ENCODE measurements at regions not wholly inside any gene's neighbourhood (a gene's known extent, or its start where the extent isn't known, plus 50 kb on each side); places are given as distances from the start of the nearest gene placed in this dataset.
"Not testable (repeated sequence)": the region's sequence is repeated elsewhere in the genome, so short reads cannot be mapped to it uniquely, and the experiment has no call there.

DNA sequence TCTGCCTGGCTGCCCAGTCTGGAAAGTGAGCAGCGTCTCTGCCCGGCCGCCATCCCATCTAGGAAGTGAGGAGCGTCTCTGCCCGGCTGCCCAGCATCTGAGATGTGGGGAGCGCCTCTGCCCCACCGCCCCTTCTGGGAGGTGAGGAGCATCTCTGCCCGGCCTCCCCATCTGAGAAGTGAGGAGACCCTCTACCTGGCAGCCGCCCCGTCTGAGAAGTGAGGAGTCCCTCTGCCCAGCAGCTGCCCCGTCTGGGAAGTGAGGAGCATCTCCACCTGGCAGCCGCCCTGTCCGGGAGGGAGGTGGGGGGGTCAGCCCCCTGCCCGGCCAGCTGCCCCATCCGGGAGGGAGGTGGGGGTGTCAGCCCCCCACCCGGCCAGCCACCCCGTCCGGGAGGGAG is 644.2 kb upstream of the PRMT6 start:
- not testable (repeated sequence) for ATAC-seq, DNase-seq

DNA sequence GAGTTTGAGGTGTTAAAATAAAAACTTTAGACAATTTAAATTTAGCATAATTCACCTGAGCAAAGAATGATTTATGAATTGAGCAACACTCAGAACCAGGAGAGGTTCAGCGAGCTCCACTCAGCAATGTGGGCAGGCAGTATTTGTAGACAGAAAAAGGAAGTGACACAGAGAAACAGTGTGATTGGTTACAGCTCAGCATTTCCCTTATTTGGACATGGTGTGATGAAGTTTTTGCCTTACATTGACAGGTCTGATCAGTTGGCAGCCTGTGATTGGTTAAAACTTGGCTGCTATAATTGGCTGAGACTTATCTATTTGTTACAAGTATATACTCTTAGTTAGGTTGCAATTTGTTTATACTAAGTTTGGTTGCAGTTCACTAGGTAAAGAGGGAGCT is 621.2 kb upstream of the PRMT6 start:
- DNase-seq (no peak), ATAC-seq (no peak)

DNA sequence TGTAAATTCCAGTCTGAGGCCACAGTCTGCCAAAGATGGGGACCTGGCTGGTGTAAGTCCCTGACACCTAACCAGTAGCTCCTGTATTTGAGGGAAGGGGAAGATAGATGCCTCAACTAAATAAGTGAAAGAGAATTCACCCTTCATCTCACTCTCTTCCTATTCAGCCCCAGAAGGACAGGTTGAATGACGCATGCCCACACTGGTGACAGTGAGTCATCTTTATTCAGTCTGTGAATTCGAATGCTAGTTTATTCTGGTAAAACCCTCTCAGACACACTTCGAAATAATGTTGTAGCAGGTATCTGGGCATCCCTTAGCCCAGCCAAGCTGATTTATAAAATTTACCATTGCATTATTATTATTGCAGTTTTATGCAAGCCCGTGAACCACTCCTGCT is 617.0 kb upstream of the PRMT6 start:
- DNase-seq (no peak), ATAC-seq (no peak)

DNA sequence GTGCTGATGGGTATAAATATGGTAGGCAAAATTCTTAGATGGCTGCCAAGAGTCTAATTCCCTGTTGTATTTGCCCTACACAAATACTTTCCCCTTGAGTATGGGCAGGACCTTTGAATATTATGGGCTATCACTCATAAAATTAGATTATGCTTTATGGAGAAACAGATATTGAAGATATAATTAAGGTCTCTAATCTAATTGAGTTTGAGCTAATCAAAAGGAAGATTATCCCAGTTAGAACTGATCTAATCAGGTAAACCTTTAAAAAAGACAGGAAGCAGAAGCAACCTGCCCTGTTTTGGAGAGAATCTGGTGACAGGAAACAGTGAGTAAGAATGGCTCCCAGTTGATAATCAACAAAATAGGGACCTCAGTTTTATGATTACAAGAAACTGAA is 609.0 kb upstream of the PRMT6 start:
- no peak for DNase-seq
- ATAC-seq = no peak

DNA sequence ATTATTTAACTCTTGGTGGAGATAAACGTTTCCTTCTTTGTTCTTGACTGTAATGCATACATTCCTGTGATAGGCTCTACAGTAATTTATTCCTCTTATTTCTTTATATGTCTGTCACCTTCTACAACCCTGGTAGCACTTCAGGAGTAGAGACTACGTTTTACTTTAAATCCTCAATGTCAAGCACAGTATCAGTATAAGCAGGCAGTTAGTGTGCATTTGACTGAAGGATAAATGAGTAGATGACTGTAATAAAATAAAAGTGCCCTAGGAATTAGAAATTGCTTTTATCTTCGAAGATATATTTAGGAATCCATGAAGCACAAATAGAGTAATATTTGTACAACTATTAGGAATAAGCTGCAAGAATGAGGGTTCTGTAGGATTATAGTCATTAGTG is 599.6 kb upstream of the PRMT6 start:
- ATAC-seq (no peak), DNase-seq (no peak)

DNA sequence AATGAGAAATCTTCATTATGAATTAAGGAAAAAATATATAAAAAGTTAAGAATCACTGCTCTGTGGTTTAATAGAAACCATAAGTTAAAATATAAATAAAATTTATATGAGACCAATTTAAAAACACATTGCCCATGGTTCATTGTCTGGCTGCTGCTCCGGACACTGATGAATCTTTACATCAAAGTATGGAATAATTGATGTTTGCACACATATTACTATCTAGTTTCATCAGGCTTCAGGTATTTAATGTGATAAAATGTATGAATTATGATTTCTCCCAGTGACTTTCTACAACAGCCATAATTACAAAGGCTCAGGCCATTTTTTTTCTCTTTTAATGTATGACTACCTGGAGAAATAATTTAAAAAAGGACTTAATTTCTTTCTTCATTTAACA is 599.1 kb upstream of the PRMT6 start:
- DNase-seq (no peak), ATAC-seq (no peak)

DNA sequence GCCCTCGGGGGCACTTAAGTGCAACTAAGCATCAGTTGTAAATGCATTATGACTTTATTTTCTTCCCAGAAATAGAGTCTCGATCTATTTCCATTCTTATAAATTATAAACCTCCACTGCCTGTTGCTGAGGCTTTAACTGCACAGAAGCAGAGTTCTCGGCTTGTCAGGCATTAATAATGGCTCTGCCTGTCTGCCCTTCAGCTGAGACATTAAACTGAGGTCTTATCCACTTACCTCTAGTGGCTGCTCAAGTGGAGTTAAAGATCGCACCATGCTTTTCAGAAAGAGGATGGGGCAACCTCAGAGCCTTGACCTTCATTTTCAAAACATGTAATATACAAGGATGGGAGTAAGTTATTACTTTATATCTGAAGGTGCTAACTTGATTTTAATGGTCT is 597.6 kb upstream of the PRMT6 start:
- DNase-seq = no peak
- ATAC-seq = no peak

DNA sequence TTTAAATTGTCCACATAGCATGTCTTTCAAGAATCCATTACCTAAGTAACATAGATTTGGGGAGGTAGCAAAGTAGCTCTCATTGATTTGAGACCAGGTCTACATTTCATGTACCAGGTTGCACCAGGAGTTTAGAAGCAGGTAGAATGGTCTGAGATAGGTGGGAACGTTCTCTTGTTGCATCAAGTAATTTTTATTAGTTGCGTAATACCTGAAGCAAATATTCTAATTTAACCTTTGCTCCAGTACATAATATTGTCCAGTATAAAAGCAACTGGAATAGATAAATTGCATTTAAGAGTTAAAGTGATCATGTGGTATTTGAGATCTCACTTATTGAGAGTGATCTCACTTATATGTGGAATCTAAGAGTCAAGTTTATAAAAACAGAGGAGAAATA is 597.1 kb upstream of the PRMT6 start:
- DNase-seq (no peak), ATAC-seq (no peak)

DNA sequence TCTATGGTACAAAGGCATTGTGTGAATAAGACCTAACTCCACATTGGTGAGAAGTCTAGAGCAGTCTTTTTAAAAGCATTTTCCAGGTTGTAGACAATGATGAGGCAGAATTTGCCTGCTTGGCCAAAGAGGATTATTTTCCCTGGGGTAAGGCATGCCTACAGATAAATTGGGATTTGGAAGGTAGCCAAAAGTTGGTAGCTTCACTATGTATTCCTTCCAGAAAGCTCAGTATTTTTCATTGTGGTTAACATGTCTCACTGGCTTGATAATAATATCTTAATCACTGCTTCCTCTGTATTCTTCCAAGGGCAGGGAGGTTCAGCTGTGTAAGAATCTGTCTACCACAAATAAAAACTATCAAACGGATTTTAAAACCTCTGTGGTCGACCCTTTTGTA is 590.8 kb upstream of the PRMT6 start:
- ATAC-seq (no peak), DNase-seq (no peak)

DNA sequence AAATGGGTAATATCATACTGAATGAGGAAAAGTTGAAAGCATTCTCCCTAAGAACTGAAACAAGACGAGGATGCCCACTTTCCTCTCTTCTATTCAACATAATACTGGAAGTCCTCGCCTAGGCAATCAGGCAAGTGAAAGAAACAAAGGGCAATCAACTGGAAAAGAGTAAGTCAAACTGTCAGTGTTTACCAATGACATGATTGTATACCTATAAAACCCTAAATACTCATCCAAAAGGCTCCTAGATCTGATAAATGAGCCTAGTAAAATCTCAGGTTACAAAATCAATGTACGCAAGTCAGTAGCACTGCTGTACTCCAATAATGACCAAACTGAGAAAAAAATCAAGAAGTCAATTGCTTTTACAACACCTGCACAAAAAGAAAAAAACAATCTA is 575.8 kb upstream of the PRMT6 start:
- ATAC-seq (no peak), DNase-seq (no peak)

DNA sequence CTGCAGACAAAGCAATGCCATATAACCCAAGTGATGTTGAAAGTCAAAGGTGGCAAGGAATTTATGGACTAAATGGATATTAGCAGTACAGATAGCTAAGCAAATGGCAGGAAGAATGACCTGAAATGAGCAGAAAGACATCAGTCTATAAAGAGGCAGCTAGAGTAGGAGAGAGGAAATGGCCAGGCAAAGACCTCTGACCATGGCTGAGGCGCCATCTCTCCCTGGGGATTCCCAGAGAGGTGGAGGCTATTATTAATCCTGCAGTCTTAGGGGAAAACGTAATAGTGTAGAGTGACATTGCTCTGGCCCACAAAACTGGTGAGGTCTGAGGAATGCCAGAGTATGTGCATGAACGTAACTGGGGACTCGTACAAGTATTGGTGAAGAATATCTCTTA is 563.6 kb upstream of the PRMT6 start:
- DNase-seq (no peak), ATAC-seq (no peak)

DNA sequence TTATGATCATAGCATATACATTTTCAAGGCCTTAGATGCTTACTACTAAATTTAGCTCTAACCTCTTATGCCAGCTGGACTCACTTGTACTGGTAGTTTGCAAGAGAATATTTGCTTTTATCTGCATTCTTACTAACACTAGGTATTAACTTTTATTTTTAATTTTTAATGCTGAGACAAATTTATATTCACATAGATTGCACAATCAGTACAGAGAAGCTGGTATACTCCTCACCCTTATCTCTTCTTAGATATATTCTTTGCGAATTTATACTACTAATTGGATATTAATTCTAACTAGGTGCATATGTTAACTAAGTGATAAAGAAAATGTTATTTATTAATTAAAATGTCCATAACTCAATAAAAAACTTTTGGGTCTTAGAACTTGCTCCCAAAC is 561.8 kb upstream of the PRMT6 start:
- DNase-seq (no peak), ATAC-seq (no peak)

DNA sequence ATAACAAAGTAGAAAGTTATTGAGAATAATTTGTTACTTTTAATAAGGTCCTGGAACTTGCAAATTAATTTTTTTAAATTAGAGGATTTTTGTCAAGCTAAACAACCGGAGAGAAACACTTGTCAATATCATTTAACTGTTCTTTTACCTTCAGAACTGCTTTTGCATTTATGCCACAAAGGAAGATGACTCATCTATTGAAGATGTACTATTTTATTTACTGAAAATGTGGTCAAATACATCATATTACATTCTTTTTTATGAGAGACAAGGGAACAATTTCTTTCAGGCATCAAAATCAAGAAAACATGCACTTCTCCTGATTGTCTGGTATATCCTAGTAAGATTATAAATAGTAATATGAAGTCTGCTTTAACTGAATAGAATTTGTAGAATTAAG is 558.2 kb upstream of the PRMT6 start:
- ATAC-seq (no peak), DNase-seq (no peak)

DNA sequence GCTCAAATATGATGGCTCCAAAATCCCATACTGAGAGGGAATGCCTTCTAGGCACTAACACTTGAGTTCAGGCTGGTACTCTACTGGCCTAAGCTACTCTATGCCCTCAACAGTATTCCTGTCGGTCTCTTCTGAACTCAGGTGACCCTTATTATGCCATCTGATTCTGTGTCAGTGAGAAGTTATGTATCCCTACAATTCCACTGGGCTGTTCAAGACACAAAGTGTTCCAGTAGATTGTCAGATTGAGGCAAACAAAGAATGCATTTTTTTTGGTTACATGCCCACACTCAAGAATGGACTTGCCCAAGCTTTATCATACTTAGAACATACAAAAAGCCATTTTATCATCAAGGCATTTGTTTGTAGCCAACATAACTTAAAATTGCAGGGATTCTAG is 553.8 kb upstream of the PRMT6 start:
- DNase-seq = no peak
- ATAC-seq = no peak

DNA sequence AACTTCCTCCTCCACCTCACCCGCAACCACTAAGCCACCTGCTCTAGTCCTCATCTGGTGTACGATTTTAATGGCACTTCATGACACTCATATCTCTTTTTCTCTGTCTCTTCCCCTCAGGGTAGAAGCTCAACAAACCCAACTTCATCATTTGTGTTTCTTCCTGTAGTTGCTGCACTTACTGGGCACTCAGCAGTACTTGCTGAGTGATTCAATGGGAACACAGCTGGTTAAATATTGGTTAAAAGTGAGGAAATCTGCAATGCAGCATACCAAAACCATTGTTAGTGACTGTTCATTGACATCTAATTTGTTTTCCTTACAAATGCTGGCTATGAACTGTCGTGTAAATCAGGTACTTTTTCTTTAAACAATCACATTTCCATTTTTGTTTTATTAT is 541.1 kb upstream of the PRMT6 start:
- DNase-seq (no peak), ATAC-seq (no peak)

DNA sequence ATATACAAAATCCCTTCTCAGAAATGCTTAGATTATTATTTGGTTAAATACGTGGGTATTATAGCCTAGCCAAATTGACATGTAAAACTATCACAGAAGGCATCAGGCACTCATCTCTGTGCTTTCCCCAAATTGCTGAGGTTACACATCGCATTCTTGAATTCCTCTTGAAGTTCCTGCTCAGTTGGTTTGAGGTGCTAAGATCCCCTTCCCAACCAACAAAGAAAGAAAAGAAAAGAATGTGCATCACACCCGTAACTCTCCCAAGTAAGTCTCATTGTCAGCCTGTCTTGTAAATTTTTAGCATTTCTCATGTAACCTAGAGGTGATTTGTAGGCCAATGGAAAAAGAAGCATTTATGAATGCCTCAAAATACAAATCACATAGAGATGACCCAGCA is 539.2 kb upstream of the PRMT6 start:
- DNase-seq = no peak
- no peak for ATAC-seq

DNA sequence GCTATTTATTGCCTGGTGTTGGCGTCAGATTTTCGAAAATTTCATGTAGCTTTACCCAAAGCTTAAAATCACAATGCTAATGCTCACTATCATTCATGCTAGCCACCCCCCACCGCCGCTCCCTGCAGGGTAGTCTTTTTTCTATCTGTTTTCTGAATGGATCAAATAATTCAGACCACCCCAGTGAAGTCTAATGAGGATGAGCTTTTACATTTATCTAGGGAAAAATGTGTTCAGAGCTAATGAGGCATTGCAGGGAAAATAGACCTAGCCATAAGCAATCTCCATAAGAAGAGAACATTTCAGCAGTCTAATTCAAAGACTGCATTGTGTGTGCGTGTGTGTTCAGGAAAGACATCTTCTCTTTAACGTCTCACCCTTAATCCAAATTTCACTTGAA is 533.0 kb upstream of the PRMT6 start:
- no peak for ATAC-seq
- no peak for DNase-seq

DNA sequence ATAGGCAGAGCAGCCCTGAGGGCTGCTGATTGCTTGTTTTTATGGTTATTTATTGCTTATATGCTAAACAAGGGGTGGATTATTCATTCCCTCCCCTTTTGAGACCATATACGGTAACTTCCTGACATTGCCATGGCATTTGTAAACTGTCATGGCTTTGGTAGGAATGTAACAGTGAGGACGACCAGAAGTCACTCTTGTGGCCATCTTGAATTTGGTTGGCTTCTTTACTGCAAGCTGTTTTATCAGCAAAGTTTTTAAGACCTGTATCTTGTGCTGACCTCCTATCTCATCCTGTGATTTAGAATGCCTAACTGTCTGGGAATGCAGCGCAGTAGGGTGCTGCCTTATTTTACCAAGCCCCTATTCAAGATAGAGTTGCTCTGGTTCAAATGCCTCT is 531.8 kb upstream of the PRMT6 start:
- ATAC-seq (no peak), DNase-seq (no peak)

DNA sequence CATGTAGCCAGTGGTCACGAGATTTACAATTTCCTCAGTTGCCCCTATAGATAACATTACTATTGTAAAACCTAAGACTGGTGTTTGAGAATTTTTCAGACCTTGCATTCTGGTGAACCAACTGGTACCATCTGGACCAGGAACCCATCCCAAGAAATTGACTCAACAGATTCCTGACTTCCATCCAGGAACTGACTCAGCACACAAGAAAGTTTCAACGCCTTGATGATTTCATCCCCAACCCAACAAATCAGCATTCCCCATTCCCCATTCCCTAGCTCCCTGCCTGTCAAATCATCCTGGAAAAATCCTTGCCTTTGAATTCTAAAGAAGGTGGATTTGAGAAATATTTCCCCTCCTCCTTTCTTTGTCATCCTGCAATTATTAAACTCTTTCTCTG is 529.8 kb upstream of the PRMT6 start:
- no peak for ATAC-seq
- DNase-seq = no peak

DNA sequence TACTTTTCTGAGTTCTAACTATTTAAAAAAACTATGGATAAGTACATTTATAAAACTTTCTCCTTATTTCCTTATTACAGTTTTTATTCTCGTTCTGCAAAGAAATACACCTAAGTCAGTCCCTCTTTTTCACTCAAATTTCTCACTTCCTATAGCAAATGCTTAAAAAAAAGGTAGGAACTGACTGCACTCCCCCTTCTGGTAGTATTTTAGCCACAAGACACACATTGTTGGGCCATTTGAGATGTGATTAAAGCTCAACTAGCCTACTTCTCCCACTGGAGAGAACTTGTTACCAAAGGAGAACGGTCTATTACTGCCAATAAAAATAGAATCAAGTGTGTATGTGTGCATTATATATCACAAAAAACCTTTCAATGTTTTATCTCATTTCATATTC is 521.9 kb upstream of the PRMT6 start:
- ATAC-seq (no peak), DNase-seq (no peak)

DNA sequence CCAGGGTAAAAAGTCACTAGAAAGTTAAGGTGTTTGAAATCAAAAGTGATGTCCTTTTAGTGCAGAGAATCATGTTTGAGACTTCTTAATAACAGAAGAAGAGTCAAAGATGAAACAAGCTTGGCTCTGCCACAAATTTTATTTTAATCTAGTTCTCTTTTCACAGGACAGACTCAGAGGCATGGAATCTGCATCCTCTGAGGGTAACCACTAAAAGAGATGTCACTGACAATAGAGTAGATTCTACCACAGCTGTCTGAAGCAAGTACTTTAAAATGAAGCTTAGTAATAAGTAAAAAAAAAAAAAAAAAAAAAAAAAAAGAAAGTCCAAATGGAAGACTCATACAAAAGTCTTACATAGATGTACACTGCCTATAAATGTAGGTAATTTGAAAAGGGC is 519.7 kb upstream of the PRMT6 start:
- DNase-seq = no peak
- ATAC-seq = no peak

DNA sequence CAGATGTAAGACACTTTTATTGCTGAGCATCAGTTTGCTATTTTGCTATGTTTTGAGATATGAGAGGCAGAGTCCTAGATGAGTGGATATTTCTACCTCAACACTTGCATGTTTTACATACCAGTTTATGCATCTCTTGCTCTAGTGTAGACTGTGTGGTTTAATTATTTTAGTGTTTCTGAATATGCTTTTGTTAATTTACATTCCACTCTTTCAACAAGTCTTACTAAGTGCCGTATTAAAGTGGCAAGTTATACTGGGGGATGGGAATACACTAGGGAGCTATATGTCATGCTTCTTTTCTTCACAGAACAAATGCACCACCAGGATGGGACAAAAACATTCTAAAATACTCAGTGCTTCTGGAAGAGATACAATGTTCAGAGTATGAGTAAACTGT is 507.7 kb upstream of the PRMT6 start:
- no peak for ATAC-seq
- no peak for DNase-seq

DNA sequence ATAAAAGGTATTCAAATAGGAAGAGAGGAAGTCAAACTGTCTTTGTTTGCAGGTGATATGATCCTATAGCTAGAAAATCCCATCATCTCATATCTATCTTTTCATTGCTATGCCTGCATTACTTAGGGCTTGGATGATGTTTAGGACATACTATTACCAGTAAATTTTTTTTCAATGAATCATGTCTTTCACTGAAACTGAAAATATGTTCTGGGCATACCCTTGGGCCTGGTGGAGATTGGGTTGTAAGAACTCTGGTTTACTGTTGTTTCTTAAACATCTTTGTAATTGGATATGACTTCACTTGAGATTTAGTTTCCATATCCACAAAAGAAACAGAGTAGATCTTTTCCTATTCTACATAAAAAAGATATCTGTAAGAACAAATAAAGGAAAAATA is 502.2 kb upstream of the PRMT6 start:
- ATAC-seq = no peak
- DNase-seq = no peak

DNA sequence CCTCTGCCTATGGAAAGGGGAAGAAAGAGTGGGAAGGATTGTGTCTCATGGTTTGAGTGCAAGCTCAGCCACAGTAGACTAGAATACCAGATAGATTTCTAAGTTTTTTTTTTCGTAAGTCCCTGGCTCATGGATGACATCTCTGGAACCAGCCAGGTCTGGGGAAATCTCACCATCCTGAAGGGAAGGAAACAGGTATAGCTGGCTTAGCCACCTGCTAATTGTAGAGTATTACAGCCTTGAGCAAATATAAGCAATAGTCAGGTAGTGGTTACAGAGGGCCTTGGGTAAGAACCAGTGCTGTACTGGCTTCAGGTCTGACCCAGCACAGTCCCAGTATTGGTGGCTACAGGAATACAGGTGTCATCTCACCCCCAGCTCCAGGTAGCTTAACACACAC is 500.9 kb upstream of the PRMT6 start:
- DNase-seq = no peak
- no peak for ATAC-seq

DNA sequence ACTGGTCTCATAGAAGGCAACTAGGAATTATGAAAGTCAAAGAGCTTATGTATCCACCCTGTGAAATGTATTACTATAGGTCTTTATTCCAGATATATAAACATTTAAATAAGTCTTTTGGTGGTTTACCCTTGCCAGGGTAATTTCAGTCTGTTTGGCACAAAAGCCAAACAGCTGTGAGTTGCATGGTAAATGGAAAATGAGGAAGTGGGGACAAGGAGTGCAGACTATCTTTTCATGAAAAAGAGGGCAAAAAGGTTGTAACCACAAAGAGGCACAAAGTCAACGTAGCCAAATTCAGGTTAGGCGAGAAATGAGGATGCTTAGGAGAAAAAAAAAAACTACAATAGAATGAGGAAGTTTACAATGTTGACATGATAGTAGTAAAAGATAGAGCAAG is 492.3 kb upstream of the PRMT6 start:
- ATAC-seq (no peak), DNase-seq (no peak)

Measured in stimulated activated naive CD8-positive, alpha-beta T cell treated with anti-CD3 and anti-CD28 coated beads, Interleukin-15, Interleukin-2, amounts not matched to agents 100 U/mL and 50 U/mL, for 24 hours (primary cell).